Thoracic aorta (tissue), 2 donors: ENCODE measurements at regions not wholly inside any gene's neighbourhood (a gene's known extent, or its start where the extent isn't known, plus 50 kb on each side); places are given as distances from the start of the nearest gene placed in this dataset.

Source experiments
- ATAC-seq: fragments of 150-250 bp; one replicate; pipeline ENCODE4 v1.8.0; 2017; ENCODE audit warnings: low read depth; ENCODE audit not compliant: insufficient number of reproducible peaks, low FRiP score
- DNase-seq: peaks from one replicate; pipeline ENCODE4 v3.0.0-alpha.2; 2020; ENCODE audit warnings: low spot score
- H3K27ac ChIP-seq, 2 donors: fragments of 200-600 bp; sonication (generic); 1 replicate in 1 of 2; 2 replicates in 1 of 2; pipeline ENCODE4 v1.5.1; 2016; ENCODE audit warnings: mild to moderate bottlenecking in 2 of 2, moderate library complexity in 2 of 2
- H3K27me3 ChIP-seq: fragments of 200-600 bp; sonication (generic); replicated peaks from 2 replicates; pipeline ENCODE4 v1.6.0; 2016; ENCODE audit warnings: mild to moderate bottlenecking; ENCODE audit not compliant: insufficient read depth
- H3K36me3 ChIP-seq: fragments of 200-600 bp; sonication (generic); one replicate; pipeline ENCODE4 v1.5.1; 2016
- H3K4me1 ChIP-seq, 2 donors: fragments of 200-600 bp; sonication (generic); 1 replicate in 1 of 2; 2 replicates in 1 of 2; pipeline versions ENCODE4 v1.5.1 to v1.6.0; 2016; ENCODE audit warnings: low read depth in 2 of 2, mild to moderate bottlenecking in 1 of 2; ENCODE audit not compliant: control insufficient read depth in 1 of 2
- H3K4me3 ChIP-seq: fragments of 200-600 bp; sonication (generic); 2 replicates; pipeline ENCODE4 v1.5.1; 2016; ENCODE audit warnings: mild to moderate bottlenecking
- H3K9me3 ChIP-seq: fragments of 200-600 bp; sonication (generic); 2 replicates; pipeline ENCODE4 v1.5.1; 2016
- CTCF ChIP-seq: fragments of 200-600 bp; sonication (generic); IDR thresholded peaks from one replicate; pipeline ENCODE4 v1.5.1; 2019; ENCODE audit warnings: antibody characterized with exemption

- H3K27ac ChIP-seq, result no peak overlapping the region
- DNase-seq (no peak), ATAC-seq (no peak)
- no peak overlapping the region for H3K4me3 ChIP-seq
- H3K36me3 ChIP-seq, result no peaks in the 10 kb centered on the region
- H3K27me3 ChIP-seq, result no peaks in the 10 kb centered on the region
- H3K9me3 ChIP-seq, result peaks cover 5% of the 10 kb centered on the region
- no peak for TF ChIP-seq CTCF
- H3K4me1 ChIP-seq, result no peaks in the 10 kb centered on the region
These were observed 221.2 kb upstream of the APCDD1 start for GRCh38 chr18:10233082-10233875.

GRCh38 chr18:10234281-10234680 lies 220.2 kb upstream of the APCDD1 start:
- no peak overlapping the region for H3K27ac ChIP-seq

GRCh38 chr18:10234912-10235660 lies 219.3 kb upstream of the APCDD1 start:
- Histone ChIP-seq H3K4me3 (no peak overlapping the region), H3K27me3 (no peaks in the 10 kb centered on the region), H3K9me3 (peaks cover 2% of the 10 kb centered on the region), H3K36me3 (no peaks in the 10 kb centered on the region), H3K27ac (no peak overlapping the region), H3K4me1 (peaks cover 3 to 11% of the 10 kb centered on the region in 2 donors)
- no peak for DNase-seq
- TF ChIP-seq CTCF, result no peak
- no peak for ATAC-seq

More at GRCh38 chr18:10234281-10234680, 220.2 kb upstream of the APCDD1 start:
- H3K4me3 ChIP-seq, result no peak overlapping the region
- TF ChIP-seq CTCF, result no peak
- no peaks in the 10 kb centered on the region for H3K36me3 ChIP-seq
- no peak for ATAC-seq
- DNase-seq, result no peak
- no peaks in the 10 kb centered on the region for H3K27me3 ChIP-seq
- H3K9me3 ChIP-seq, result peaks cover 5% of the 10 kb centered on the region
- peaks cover 3 to 7% of the 10 kb centered on the region in 2 donors for H3K4me1 ChIP-seq

- DNase-seq, result no peak
- TF ChIP-seq CTCF, result no peak
- Histone ChIP-seq H3K27me3 (no peaks in the 10 kb centered on the region), H3K36me3 (no peaks in the 10 kb centered on the region), H3K4me3 (no peak overlapping the region), H3K27ac (no peak overlapping the region), H3K9me3 (no peaks in the 10 kb centered on the region), H3K4me1 (peaks cover 3 to 11% of the 10 kb centered on the region in 2 donors)
- no peak for ATAC-seq
These were observed 218.8 kb upstream of the APCDD1 start for GRCh38 chr18:10235661-10235952.

- Histone ChIP-seq H3K9me3 (no peaks in the 10 kb centered on the region), H3K27ac (no peak overlapping the region), H3K4me3 (no peak overlapping the region), H3K4me1 (peaks cover 14 to 22% of the 10 kb centered on the region in 2 donors), H3K36me3 (no peaks in the 10 kb centered on the region), H3K27me3 (no peaks in the 10 kb centered on the region)
- ATAC-seq, result no peak
- no peak for TF ChIP-seq CTCF
- no peak for DNase-seq
These were observed 215.3 kb upstream of the APCDD1 start for GRCh38 chr18:10239103-10239502.
